ENCODE measurements at regions not wholly inside any gene's neighbourhood (a gene's known extent, or its start where the extent isn't known, plus 50 kb on each side); places are given as distances from the start of the nearest gene placed in this dataset.

DNA sequence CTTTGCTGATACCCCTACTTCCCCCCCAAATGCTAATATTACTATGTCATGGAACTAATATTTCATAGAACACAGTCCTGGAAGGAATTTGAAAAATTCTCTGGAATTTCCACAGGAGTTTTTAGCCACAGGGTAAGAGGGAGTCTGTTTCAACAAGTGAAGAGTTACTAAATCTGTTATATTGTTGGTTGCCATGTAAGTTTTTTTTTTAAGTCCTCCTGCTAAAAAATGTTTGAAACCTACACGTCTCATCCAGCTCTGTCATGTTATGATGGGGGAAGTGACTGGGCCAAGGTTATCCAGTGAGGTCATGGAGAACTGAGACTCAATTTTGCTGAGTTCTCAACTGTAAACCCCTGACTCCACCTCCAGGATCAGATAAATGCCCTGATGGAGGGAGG, 60.8 kb upstream of the USP24 start:
- TF ChIP-seq, protein P1, sequence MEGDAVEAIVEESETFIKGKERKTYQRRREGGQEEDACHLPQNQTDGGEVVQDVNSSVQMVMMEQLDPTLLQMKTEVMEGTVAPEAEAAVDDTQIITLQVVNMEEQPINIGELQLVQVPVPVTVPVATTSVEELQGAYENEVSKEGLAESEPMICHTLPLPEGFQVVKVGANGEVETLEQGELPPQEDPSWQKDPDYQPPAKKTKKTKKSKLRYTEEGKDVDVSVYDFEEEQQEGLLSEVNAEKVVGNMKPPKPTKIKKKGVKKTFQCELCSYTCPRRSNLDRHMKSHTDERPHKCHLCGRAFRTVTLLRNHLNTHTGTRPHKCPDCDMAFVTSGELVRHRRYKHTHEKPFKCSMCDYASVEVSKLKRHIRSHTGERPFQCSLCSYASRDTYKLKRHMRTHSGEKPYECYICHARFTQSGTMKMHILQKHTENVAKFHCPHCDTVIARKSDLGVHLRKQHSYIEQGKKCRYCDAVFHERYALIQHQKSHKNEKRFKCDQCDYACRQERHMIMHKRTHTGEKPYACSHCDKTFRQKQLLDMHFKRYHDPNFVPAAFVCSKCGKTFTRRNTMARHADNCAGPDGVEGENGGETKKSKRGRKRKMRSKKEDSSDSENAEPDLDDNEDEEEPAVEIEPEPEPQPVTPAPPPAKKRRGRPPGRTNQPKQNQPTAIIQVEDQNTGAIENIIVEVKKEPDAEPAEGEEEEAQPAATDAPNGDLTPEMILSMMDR (IDR thresholded peaks at IDR 0.05): no peak
- TF ChIP-seq POLR2A (IDR thresholded peaks at IDR 0.05): no peak
